Bronchial epithelial cell (primary cell): ENCODE measurements at regions not wholly inside any gene's neighbourhood (a gene's known extent, or its start where the extent isn't known, plus 50 kb on each side); places are given as distances from the start of the nearest gene placed in this dataset.

ENCODE experiments used
- DNase-seq: peaks from one replicate; pipeline ENCODE4 v3.0.0-alpha.2; 2010; ENCODE audit warnings: low read depth
- FAIRE-seq: peaks from 2 replicates; lab custom pipeline; 2011; peaks lifted over from hg19 to GRCh38; lab: Jason Lieb, UNC
- H3K27me3 ChIP-seq: 2 replicates; pipeline ENCODE4 v1.5.1; 2011; ENCODE audit warnings: low read length; ENCODE audit not compliant: control insufficient read depth, insufficient read depth
- H3K36me3 ChIP-seq: 2 replicates; pipeline ENCODE4 v1.5.1; 2011; ENCODE audit warnings: low read length; ENCODE audit not compliant: control insufficient read depth, insufficient read depth
- H3K4me3 ChIP-seq: 2 replicates; pipeline ENCODE4 v1.5.1; 2011; ENCODE audit warnings: mild to moderate bottlenecking, low read depth, low read length, control low read depth
- TF ChIP-seq, protein P1 (sequence below): IDR thresholded peaks from 2 replicates; pipeline ENCODE4 v1.5.1; 2011; ENCODE audit warnings: mild to moderate bottlenecking, moderate library complexity, low read length, control low read depth, inconsistent platforms; ENCODE audit not compliant: insufficient read depth, severe bottlenecking

DNA sequence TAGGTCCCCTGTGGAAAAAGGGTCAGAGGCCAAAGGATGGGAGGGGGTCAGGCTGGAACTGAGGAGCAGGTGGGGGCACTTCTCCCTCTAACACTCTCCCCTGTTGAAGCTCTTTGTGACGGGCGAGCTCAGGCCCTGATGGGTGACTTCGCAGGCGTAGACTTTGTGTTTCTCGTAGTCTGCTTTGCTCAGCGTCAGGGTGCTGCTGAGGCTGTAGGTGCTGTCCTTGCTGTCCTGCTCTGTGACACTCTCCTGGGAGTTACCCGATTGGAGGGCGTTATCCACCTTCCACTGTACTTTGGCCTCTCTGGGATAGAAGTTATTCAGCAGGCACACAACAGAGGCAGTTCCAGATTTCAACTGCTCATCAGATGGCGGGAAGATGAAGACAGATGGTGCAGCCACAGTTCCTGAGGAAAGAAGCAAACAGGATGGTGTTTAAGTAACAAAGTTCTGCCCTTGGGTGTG lies 165.8 kb downstream of the RPIA start:
- Histone ChIP-seq H3K4me3 (no peak overlapping the region), H3K27me3 (no peaks in the 10 kb centered on the region)
- no peak for FAIRE-seq

DNA sequence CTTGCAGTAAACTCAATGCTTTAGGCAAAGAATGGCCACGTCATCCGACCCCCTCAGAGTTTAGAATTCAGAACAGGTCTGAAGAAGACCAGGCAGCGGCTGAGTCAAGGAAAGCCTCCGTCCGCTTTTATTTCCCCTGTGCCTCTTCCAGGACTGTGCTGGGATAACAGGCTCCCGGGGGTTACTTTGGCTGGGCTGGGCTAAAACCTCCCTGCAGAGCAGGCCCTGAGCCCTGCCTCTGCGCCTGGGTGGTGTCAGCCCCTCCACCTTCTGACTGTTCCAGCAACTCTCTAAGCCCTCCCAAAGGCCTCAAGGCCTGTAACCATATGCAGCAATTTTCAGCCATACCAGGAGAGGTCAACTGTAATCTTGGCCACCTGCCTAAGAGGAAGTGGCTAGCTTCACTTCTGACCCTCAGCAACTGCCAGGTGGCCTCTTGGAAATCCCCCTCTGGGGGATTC lies 166.5 kb downstream of the RPIA start:
- Histone ChIP-seq H3K4me3 (no peak overlapping the region), H3K36me3 (no peaks in the 10 kb centered on the region), H3K27me3 (no peaks in the 10 kb centered on the region)
- FAIRE-seq (no peak), DNase-seq (no peak)
- TF ChIP-seq, protein P1, sequence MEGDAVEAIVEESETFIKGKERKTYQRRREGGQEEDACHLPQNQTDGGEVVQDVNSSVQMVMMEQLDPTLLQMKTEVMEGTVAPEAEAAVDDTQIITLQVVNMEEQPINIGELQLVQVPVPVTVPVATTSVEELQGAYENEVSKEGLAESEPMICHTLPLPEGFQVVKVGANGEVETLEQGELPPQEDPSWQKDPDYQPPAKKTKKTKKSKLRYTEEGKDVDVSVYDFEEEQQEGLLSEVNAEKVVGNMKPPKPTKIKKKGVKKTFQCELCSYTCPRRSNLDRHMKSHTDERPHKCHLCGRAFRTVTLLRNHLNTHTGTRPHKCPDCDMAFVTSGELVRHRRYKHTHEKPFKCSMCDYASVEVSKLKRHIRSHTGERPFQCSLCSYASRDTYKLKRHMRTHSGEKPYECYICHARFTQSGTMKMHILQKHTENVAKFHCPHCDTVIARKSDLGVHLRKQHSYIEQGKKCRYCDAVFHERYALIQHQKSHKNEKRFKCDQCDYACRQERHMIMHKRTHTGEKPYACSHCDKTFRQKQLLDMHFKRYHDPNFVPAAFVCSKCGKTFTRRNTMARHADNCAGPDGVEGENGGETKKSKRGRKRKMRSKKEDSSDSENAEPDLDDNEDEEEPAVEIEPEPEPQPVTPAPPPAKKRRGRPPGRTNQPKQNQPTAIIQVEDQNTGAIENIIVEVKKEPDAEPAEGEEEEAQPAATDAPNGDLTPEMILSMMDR: no peak

More for the DNA sequence above, 165.8 kb downstream of the RPIA start:
- TF ChIP-seq, protein P1: no peak
- no peak for DNase-seq
- no peaks in the 10 kb centered on the region for H3K36me3 ChIP-seq

DNA sequence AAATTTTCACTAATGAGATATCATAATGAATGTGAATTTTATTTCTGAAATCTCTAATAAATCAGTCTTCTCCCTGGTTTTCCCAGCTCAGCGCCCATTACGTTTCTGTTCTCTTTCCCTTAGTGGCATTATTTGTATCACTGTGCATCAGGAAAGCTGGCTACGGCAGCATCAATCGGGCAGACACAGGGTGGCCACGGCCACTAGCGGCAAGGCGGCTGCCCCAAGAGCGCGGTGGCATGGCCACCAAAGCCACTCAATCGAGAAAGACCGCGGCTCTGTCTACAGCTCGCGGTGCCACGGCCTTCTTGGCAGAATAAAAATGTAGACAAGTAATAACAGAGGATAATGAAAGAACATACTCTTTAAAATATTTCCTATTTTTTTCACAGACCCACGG lies 168.0 kb downstream of the RPIA start:
- Histone ChIP-seq H3K4me3 (no peak overlapping the region), H3K36me3 (no peaks in the 10 kb centered on the region), H3K27me3 (no peaks in the 10 kb centered on the region)
- TF ChIP-seq, protein P1: no peak
- DNase-seq (no peak), FAIRE-seq (no peak)

DNA sequence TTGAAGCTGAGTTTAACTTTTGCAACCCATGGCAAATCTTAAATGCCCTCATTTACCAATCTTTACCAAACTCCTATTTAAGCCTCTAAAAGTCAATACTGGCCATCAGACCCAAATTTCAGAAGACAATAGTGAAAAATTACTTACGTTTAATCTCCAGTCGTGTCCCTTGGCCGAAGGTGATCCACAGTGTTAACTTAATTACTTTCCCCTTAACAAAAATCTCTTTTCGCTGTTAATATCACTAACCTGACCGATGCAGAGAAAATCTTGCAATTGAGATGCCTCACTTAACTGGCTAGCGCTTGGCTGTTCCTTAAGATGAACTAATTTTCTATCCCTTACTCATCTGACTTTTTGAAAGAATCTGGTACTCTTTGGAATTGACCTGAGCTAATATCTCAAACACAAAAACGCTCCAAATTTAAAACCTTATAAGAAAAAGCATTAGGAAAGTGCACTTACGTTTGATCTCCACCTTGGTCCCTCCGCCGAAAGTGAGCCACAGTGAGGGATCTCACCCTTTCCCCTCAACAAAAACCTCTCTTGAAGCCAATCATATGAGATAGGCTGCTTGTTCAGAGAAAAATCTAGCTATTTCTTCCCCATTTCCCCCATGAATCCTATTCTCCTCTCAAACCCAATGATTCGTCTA lies 169.1 kb downstream of the RPIA start:
- FAIRE-seq: no peak
- DNase-seq: no peak
- Histone ChIP-seq H3K4me3 (no peak overlapping the region), H3K36me3 (no peaks in the 10 kb centered on the region), H3K27me3 (no peaks in the 10 kb centered on the region)
- TF ChIP-seq, protein P1: no peak

DNA sequence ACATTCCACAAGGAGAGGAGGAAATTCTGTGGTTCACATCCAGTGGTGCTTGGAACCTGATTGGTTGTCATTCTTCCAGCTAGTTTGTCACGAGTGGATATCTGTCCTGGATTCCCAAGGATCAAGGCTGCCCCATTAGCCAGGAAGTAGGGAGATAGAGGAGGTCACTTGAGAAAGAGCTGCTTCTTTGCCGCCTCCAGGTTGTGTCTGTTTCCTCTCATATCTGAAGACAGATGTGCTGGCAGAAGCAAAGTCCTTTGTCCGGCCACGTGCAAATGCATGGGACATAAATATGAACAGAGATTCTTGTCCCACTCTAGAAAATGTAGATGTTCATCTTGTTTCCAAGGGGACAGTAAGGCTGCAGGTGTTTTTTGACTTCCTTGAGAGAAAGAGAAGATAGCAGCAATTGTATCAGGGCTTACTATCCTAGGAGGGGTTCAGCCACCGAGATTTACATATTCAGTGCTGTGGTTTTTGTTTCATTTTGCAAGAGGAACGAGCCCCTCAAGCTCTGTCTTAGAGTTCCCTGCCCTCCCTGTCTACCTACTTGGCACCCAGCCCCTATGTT lies 174.4 kb downstream of the RPIA start:
- Histone ChIP-seq H3K4me3 (no peak overlapping the region), H3K27me3 (no peaks in the 10 kb centered on the region), H3K36me3 (no peaks in the 10 kb centered on the region)
- TF ChIP-seq, protein P1: no peak
- DNase-seq (no peak), FAIRE-seq (no peak)

DNA sequence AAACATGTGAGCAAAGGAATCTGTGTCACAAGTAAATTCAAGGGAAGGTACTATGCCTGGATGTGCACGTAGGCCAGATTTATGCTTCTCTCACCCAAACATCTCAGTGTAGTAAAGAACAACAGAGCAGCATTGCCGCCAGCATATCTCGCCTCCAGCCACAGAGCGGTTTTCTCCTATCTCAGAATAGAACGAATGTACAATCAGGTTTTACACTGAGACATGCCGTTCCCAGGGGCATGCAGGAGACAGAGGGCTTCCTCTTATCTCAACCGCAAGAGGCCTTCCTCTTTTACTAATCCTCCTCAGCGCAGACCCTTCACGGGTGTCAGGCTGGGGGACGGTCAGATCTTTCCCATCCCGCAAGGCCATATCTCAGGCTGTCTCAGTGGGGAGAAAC lies 175.3 kb downstream of the RPIA start:
- TF ChIP-seq, protein P1: no peak
- FAIRE-seq (no peak), DNase-seq (no peak)
- no peaks in the 10 kb centered on the region for H3K36me3 ChIP-seq
- no peaks in the 10 kb centered on the region for H3K27me3 ChIP-seq
- H3K4me3 ChIP-seq: no peak overlapping the region
